Tibial nerve (tissue), 4 donors: ENCODE measurements at regions not wholly inside any gene's neighbourhood (a gene's known extent, or its start where the extent isn't known, plus 50 kb on each side); places are given as distances from the start of the nearest gene placed in this dataset.

ENCODE experiments used
- CTCF ChIP-seq, 5 experiments: fragments of 200-600 bp in 3 of 5; fragments of 450-650 bp in 2 of 5; sonication (generic) in 3 of 5; IDR thresholded peaks; one replicate each; pipeline ENCODE4 v1.5.1; 2016 to 2019; ENCODE audit warnings: antibody characterized with exemption in 5 of 5, mild to moderate bottlenecking in 3 of 5, moderate library complexity in 2 of 5
- EP300 ChIP-seq, 2 donors: sonication (generic); formaldehyde crosslinking; IDR thresholded peaks; one replicate each; pipeline ENCODE4 v1.6.1; 2017; ENCODE audit warnings: antibody characterized with exemption in 2 of 2, mild to moderate bottlenecking in 1 of 2
- POLR2A ChIP-seq, 2 donors: fragments of 450-650 bp; IDR thresholded peaks; one replicate each; pipeline ENCODE4 v1.6.1; 2017; ENCODE audit warnings: antibody characterized with exemption in 2 of 2, mild to moderate bottlenecking in 2 of 2, moderate library complexity in 2 of 2

GRCh38 chr5:50978924-50979323 lies 312.5 kb downstream of the PARP8 start:
- TF ChIP-seq CTCF (IDR thresholded peaks at IDR 0.05) (no peak), POLR2A (IDR thresholded peaks at IDR 0.05) (no peak), EP300 (IDR thresholded peaks at IDR 0.05) (no peak)
